OCI-M2 (cell line): ENCODE measurements at regions not wholly inside any gene's neighbourhood (a gene's known extent, or its start where the extent isn't known, plus 50 kb on each side); places are given as distances from the start of the nearest gene placed in this dataset.

ENCODE experiments used
- DNase-seq: peaks from one replicate; lab custom pipeline; 2025; ENCODE audit not compliant: unreplicated experiment; lab: John Stamatoyannopoulos, UW

DNA sequence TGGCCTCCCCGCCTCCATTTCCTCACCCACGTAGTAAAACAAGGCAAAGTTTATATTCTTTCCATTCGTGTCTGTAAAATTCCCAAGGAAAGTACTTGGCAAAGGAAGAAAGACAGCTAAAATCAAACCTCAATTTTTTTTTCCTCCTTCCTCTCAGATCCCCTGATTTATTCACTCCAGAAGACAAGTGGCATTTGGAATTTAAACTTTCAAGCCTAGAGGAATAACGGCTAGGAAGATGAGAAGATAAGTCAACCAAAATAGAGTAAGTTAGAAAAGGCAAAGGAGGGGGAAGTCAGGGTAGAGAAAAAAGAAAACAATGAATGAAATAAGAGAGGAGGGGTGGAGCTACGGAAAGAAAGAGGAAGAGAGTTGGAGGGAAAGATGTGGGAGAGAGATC, 198.9 kb upstream of the PIK3C3 start:
- no peak for DNase-seq

DNA sequence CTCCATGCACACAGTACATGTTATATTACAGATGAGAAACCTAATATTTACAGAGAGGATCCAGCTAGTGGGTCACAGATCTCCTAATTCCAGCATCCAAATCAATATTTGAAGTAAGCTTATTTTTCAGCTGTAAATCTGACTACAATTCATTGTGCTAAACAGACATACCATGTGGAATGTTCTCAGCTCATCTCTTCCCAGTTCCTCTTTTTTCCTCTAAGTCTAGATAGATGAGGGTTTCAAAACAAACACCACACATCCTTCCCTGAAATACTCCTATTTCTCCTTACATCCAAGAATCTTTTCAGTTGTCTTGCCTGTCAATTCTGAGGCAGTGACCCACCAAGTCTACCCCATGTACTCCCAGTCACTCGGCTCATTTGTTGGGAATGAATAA, 200.7 kb upstream of the PIK3C3 start:
- DNase-seq: no peak

DNA sequence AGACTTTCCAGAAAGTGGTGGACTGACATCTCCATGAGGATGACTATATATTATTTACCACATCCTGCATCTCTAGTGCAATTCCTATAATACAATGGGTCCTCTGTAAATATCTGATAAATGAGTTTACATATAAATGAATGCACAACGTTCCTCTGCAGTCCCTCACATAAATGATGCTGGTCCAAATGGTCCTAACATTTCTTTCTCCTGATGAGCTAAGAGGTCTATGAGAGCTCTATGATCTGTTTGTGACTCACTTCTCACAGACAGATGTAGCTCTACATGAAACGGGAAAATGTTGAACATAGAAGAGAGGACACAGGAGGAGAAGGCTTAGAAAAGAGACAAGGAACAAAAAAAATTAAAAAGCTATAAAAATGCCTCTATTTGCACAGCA, 201.2 kb upstream of the PIK3C3 start:
- DNase-seq: no peak

DNA sequence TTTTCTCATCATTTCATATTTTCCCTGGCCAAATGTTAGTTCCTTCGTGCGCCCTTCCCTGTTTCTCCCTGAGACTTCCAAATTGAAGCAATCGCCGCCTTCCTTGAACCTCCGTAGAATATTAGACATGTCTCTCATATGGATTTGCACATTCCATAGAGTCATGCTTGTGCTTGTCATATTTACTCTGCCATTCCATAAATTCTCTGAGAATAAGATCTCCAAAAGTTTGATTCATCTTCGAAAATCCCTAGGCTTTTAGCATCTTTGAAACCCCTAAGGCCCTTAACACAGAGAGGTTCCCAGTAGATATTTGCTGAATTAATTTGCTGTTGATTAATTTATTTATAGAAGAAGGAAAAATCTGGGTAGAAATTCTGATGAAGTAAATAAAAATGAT, 202.2 kb upstream of the PIK3C3 start:
- DNase-seq: no peak

DNA sequence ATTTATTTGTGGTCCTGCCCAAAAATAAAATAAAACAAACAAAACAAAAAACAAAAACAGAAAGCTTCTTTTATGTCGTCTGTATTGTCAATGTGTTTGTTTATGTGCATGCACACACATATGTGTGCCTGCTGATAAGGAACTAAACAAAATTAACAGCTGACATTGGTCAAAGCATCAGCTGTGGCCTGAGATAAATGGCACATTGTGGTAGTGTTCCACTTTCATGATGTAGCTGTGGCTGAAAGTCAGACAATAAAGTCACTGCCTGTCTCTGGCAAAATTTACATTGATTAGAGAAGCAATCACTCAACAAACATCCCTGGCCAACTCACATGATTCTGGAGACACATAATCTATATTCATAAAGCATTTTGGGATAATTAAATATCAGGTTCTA, 203.4 kb upstream of the PIK3C3 start:
- DNase-seq: no peak

DNA sequence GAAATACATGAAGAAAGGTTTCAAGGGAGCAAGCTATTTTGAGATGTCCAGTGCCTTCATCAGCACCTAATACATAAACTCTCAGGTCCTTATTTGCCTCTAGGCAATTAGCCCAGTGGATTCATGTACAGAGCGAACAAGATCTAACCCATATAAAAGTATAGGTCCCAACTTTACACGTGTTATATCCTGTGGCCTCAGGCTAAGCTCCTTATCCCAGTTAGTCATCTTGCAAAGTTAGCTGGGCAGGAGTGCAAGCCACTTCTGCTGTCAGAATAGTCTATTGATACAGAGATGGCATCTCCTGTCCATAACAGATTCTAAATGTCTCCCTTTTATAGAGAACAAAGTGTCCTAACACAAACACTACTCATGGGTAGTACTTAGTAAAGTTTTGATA, 203.9 kb upstream of the PIK3C3 start:
- no peak for DNase-seq

DNA sequence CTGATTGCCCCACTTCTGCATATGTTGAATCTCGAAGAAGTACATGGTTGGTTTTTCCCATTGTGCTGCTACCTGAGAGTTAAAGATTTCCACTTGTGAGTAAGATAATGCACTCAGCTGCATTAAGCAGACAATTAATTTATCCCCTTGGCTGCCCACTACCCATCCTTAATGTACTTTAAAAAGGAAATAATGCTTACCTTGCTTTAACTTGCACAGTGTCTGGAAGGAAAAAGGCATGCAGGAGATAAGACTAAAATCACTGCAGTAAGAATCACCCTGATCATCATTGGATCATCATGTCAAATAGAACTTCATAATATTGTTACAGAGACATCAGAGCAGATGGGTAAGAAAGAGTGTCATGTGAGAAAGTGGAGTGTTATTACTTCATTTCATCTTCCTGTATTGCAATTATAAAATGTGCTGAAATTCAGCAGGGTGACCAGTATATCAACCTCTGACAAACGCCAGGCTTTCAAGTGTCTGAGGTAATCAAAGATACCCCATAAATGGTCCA, 207.3 kb upstream of the PIK3C3 start:
- DNase-seq: no peak

DNA sequence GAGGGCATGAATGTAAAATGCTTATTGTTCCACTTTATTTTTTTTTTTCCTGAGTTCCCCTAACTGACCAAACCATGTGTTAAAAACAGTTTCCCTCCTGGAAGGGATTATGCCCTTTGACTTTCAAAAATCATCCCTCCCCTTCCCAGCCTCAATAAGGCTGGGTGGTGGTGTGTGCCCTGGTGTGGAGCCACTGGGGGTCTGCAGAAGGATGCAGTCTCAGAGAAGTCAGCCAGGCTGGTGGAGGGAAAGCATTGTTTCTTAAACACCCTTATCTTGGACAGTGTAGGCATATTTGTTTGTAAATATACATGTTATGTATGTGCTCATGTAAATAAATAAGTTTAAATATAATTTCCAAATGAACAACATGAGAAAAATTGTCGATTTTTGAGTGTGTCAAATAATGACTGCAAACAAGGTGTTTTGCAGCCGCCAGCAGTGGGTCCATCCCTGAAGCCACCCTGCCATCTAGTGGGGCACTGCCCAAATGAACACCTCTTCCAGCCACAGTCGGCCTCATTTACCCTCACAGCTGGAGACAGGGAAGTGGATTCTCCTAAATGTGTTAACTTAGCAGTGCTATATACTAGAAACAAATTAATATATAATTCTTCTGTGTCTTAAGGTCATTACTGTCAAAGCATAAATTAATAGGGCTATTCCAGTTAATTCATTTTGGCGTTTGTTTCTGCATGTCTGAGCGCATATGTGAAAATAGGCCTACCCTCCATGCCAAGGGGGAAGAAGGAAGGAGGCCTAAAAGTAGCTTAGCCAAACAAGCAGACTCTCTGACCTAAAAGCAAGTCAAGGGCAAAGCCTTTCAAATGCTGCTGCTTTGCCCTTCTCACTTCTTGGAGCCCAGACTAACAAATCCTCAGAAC, 209.6 kb upstream of the PIK3C3 start:
- peak; percentile 1 for DNase-seq

DNA sequence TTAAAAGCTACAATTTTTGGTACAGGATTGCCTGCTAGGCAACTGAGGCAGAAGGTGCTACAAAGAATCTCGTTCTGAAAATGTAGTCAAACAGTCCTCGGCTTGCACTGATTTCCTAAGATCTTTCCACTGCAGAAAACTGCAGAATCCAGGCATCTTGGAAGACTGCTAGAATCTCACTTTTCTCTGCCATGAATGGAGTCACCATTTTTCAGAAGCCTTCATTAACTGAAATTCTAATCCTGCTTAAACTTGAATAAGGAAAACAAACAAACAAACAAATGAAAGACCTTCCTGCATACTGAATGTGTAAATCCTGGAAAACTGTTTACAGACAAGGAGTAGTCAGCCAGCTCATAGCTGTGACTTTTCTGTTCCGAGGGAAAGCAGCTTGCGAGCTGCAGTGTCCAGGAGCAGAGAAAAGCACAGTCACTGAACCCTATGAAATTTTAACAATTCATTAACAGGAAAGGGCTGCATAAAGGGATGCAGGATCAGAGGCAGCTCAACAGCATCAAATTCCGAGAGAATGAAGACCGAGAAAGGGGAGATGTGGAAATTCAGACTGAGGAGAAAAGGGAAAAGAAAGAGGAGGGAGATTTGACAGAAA, 210.5 kb upstream of the PIK3C3 start:
- no peak for DNase-seq

DNA sequence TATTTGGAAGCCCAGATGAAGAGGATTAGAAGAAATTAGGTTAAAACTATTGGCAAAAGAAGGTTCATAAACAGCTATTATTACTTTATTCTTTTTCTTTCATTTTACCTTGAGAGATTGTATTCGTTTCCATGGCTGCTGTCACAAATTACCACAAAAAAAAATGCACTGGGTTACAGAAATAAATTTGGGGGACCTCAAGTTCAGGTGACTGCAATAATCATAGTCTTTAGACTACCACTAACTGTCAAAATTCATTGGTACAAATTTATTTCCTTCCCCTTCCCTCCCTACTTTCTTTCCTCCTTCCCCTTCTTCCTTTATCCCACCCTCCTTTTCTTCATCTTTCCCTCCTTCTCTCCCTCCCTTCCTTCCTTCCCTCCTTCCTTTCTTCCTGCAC, 217.8 kb upstream of the PIK3C3 start:
- no peak for DNase-seq

DNA sequence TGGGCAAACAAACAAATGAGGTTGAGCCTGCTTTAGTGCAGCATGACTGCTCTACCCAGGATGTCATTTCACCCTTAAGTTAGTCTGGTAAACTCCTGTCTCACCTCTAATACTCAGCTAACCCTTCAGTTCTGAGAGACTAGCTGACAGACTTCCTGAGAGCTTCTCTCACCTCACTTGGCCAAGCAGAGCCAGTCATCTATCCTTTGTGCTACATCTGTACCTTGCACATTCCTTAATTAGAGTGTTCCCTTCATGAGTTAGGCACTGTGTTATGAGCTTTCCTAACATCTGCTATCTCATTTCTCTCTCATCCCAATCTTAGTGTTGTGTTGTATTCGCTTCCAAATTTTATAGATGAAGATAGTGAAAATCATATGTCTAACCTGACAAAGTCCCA, 220.1 kb upstream of the PIK3C3 start:
- no peak for DNase-seq

DNA sequence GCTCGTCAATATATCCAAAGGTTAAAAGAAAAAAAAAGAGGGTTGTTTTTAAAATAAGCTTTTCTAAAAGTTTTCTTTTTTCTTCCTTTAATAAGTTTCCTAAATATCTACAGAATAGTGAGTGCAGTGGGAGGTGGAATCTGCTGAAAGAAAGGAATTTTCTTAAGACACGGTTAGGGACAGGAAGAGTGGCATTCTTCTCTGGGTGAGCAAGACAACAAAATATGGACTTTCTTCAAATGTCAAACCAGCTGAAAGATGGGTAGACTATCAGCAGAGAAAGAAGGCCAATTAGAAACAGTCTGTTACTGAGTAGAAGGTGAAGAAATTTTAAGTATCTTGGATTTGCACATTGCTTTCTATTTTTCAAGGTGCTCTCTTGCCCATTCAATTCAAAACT, 222.7 kb upstream of the PIK3C3 start:
- no peak for DNase-seq

DNA sequence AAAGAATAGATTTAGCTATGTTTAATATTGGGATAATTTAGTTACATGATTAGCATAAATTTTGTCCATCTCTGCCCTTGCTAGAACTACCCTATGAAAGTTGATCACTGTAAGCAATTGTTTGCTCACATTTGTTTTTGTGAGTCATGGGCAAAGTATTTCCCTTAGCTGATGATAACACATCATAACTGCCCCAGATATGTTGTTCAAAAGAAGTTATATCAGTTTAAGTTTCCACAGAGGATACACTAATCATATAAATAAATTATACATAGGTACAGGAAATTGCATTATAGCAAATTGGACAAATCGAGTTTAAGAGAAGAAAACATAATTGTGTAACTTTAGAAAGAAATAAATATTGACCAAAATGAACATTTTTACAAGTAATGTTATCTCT, 223.2 kb upstream of the PIK3C3 start:
- no peak for DNase-seq

DNA sequence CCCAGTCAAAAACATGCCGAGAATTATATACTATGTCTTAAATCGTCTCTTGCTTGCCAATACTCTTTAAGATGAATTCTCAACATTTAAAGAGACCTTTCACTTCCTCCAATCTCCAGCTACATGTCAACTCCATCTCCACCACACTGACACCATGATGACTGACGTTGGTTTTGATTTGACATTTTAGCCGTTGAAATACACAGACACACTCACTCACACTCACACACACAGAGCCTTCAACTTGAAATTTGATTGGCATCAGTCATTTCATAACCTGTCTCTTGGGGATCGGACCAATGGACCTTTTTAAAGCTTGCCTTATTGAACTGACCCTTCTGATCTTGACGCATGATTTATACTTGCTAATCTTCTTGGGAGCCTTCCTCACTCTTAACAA, 230.8 kb upstream of the PIK3C3 start:
- DNase-seq: no peak

DNA sequence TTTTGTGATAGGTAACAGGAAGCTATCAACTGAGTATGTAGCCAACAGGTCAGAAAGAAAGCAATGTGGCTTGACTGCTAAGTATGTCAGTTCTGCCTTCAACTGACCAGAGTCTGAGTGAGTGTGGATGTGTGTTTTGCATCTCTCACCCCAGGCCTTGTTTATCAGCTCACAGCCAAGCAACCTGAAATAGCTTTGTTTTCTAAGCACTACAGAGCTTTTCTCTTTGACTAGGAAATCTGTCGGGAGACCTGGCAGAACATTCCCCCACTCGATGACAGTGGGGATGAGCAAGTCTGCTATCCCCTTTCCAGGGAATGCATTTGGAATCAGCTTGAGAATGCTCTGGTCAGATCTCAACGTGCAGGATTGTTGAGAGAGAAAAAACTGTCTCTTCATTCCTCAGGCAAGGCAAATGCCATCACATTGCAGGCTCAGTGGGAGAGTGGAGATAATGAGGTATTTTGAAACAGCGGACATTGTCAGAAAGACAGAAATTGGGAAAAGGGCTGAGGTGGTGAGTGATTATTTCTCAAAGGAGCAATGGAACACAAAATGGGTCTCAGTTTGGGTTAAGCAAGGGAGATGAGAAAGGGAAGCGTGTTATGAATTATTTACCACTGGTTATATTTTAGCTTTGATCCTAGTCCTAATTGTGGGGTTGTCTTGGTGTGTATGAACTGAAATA, 233.8 kb upstream of the PIK3C3 start:
- DNase-seq: no peak

DNA sequence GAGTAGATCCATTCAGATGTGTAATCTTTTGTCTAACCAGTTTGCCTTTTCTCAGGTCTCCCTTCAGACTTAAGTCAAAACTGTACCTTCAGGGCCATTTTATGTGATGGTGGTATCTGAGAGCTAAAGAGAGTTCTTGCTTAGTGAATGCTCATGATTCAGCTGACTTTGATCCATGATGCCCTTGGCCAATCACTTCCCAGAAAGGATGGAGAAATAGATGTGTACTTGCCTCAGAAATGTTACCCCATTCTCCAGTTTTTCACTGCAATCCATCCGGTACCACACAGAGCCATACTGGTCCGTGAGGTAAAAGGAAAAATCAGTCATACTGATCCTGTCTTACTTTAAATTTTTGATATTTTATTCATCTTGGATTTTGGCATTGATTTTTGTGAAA, 234.8 kb upstream of the PIK3C3 start:
- DNase-seq: no peak

DNA sequence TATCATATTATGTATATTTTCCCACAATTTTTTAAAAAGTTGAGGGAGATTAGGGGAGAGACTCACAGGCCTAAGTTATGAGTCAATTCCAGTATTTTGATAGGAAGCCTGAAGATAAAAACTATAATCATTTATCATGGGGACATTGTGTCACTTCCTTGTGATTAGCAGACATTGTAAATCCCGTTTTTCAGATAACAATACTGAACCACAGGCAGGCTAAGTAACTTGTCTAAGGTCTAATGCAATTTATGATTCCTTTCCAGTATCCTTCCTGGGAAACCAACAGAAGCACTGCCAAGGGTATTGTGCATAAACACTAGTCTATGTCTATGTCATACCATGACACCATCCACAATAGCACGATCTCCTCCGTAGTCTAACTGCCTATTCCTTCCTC, 235.2 kb upstream of the PIK3C3 start:
- no peak for DNase-seq

DNA sequence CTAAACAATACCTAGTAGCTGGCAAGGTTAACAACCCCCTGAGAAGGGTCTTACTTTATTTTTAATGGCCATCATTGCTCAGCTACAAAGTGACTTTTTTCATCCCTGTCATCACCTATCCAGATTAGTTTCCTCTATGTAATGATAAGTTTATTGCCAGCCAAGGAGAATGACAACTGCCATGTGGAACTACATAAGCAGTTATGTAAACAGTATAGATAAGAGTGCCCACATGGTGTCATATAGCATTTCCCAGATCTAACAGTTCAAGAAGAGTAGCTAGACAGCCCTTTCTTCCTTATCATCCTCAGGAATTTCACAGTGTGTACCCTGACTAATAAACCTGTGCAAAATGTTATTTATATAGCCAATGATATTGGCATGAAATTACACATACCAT, 240.2 kb upstream of the PIK3C3 start:
- DNase-seq: no peak

DNA sequence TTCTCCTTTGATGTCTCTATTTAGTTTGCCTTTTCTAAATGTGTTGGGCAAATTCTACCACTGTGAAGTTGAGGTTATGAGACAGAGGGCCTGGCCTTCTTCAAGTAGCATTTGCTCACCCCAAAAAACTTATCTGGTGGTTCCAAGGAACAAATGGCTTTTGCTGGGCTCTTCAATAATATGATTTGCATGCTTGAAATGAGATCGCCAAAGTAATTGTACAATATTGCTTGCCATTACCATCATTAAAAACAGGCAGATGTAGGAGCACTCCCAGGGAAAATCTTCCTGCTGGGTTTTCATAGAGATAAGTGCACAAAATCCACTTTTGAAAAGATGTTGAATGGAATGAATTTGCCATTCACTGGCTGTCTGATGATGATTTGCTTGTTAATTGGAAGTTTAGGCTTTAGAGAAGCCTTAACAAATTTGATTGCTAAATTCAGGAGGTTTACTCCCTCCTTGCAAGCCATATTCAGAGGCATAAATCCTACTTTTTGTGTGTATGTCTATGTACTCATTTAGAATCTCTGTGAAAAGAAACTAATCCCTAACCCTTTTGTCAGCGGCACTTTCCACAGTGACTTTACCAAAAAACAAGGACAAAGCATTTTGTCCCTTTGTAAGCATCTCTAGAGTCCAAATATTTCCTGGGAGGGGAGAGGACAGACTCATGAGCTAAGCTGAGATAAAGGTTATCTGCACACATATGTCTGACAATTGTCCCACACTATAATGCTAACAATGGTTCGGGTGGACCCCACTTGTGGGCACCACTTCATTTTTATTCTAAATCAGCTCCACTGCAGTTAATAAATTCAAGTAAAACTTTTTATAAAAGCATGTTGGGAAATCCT, 240.8 kb upstream of the PIK3C3 start:
- no peak for DNase-seq

DNA sequence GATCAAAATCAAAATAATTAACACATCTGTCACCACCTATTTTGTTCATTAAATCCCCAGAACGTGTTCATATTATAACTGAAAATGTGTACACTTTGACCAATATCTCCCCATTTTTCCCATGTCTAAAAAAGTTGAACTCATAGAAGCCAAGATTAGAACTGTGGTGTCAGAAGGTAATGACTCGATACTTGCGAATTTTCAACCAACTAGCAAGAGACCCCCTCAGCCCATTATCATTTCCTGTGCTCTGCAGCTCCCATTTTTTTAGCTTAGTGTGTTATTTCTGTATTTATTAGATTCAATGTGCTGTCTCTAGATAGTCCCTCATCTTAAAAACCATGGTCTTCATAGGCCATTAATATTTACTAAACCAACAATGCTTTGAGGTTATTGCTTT, 248.7 kb upstream of the PIK3C3 start:
- no peak for DNase-seq
